PFSK-1 (cell line): ENCODE measurements at regions not wholly inside any gene's neighbourhood (a gene's known extent, or its start where the extent isn't known, plus 50 kb on each side); places are given as distances from the start of the nearest gene placed in this dataset.

Source experiments
- POLR2AphosphoS5 ChIP-seq: IDR thresholded peaks from 2 replicates; pipeline ENCODE4 v1.6.1; 2012; ENCODE audit warnings: low read depth, mild to moderate bottlenecking, control low read depth, low read length, moderate library complexity
- REST ChIP-seq, 2 experiments: IDR thresholded peaks; 2 replicates each; pipeline versions ENCODE4 v1.6.1 to v1.8.0; 2011 to 2012; ENCODE audit warnings: low read depth in 2 of 2, low read length in 2 of 2, control low read depth in 1 of 2, inconsistent platforms in 1 of 2, mild to moderate bottlenecking in 1 of 2, moderate library complexity in 1 of 2; ENCODE audit not compliant: insufficient read depth in 1 of 2
- SIN3A ChIP-seq: IDR thresholded peaks from 2 replicates; pipeline ENCODE4 v1.6.1; 2012; ENCODE audit warnings: mild to moderate bottlenecking, low read length, moderate library complexity, borderline replicate concordance; ENCODE audit not compliant: insufficient read depth

GRCh38 chr6:148080315-148080714, 262.3 kb upstream of the SASH1 start:
- no peak for TF ChIP-seq POLR2AphosphoS5
- TF ChIP-seq SIN3A = no peak
- TF ChIP-seq REST (IDR thresholded peaks at IDR 0.05; ENCODE audit: insufficient read depth in 1 of 2, low read depth in 2 of 2, low read length in 2 of 2) = no peak
